K562 (cell line): ENCODE measurements at regions not wholly inside any gene's neighbourhood (a gene's known extent, or its start where the extent isn't known, plus 50 kb on each side); places are given as distances from the start of the nearest gene placed in this dataset.

ENCODE experiments used
- ATAC-seq: fragments of 200-7000 bp; cut with Tn5 transposase; 3 replicates; pipeline ENCODE4 v1.9.1; 2020; ENCODE audit warnings: moderate library complexity
- BruUV-seq: library from RNA; stranded (reverse); fragments of 400-500 nt; replicated peaks from 2 replicates; lab custom pipeline; 2021; lab: Mats Ljungman, UMichigan
- CTCF ChIA-PET: fragments of 300-600 bp; formaldehyde crosslinking; extraction: SDS; loops from one replicate; lab custom pipeline; 2021; ENCODE audit warnings: low intra/inter-chr PET ratio; lab: Yijun Ruan, JAX
- POLR2A ChIA-PET: fragments of 300-600, 350-650 bp; sonication (Branson Sonifier 250); formaldehyde crosslinking; extraction: SDS; loops from one replicate; lab custom pipeline; 2021; ENCODE audit warnings: antibody characterized with exemption, inconsistent platforms; lab: Yijun Ruan, JAX
- DNase-seq, 4 experiments: peaks; one replicate each; pipeline versions ENCODE4 v3.0.0 to v3.0.0-alpha.2; 2011 to 2018; ENCODE audit warnings: low spot score in 3 of 4, mixed read lengths in 3 of 4; ENCODE audit errors: extremely low read depth in 1 of 4
- FAIRE-seq: peaks from 2 replicates; lab custom pipeline; 2011; peaks lifted over from hg19 to GRCh38; lab: Jason Lieb, UNC
- H2AFZ ChIP-seq: 2 replicates; pipeline ENCODE4 v1.6.0; 2011; ENCODE audit warnings: low read depth, low read length, control low read depth, inconsistent platforms
- H3K27ac ChIP-seq: fragments of 200-600 bp; 3 replicates; pipeline ENCODE4 v1.8.0; 2011; ENCODE audit warnings: low read depth, mild to moderate bottlenecking, control low read depth, inconsistent platforms, low read length, moderate library complexity, mixed read lengths; ENCODE audit errors: extremely low read depth
- H3K27me3 ChIP-seq, 2 experiments: fragments of 300-600 bp in 1 of 2; 2 replicates in 1 of 2; 3 replicates in 1 of 2; pipeline versions ENCODE4 v1.6.0 to v1.8.0; 2011; ENCODE audit warnings: inconsistent platforms in 2 of 2, low read length in 2 of 2, mild to moderate bottlenecking in 1 of 2, mixed read lengths in 1 of 2, moderate library complexity in 1 of 2; ENCODE audit not compliant: control insufficient read depth in 2 of 2, insufficient read depth in 2 of 2
- H3K36me3 ChIP-seq: fragments of 300-600 bp; 3 replicates; pipeline ENCODE4 v1.8.0; 2011; ENCODE audit warnings: mild to moderate bottlenecking, low read length, inconsistent platforms; ENCODE audit not compliant: control insufficient read depth, insufficient read depth
- H3K4me1 ChIP-seq, 2 experiments: fragments of 200-600 bp in 1 of 2; replicated peaks in 1 of 2; 2 replicates in 1 of 2; 3 replicates in 1 of 2; pipeline versions ENCODE4 v1.5.1 to v1.8.0; 2011; ENCODE audit warnings: inconsistent platforms in 2 of 2, low read length in 2 of 2, mild to moderate bottlenecking in 1 of 2, mixed read lengths in 1 of 2, moderate library complexity in 1 of 2; ENCODE audit not compliant: control insufficient read depth in 2 of 2, insufficient read depth in 2 of 2
- H3K4me2 ChIP-seq: 2 replicates; pipeline ENCODE4 v1.6.1; 2011; ENCODE audit warnings: low read length, control low read depth, inconsistent platforms, mixed read lengths; ENCODE audit not compliant: insufficient read depth
- H3K4me3 ChIP-seq: fragments of 200-600 bp; sonication (generic), shearing (Covaris generic); 2 replicates; pipeline ENCODE4 v1.5.1; 2016; ENCODE audit warnings: control low read depth, inconsistent platforms
- H3K79me2 ChIP-seq: fragments of 200-600 bp; 3 replicates; pipeline ENCODE4 v1.8.0; 2011; ENCODE audit warnings: low read length, inconsistent platforms; ENCODE audit not compliant: control insufficient read depth, insufficient read depth
- H3K9ac ChIP-seq, 2 experiments: 2 replicates each; pipeline versions ENCODE4 v1.6.0 to v1.6.1; 2011; ENCODE audit warnings: low read depth in 2 of 2, low read length in 2 of 2, control low read depth in 1 of 2, inconsistent platforms in 1 of 2, mild to moderate bottlenecking in 1 of 2, mixed read lengths in 1 of 2; ENCODE audit not compliant: insufficient read depth in 1 of 2
- H3K9me1 ChIP-seq: one replicate; pipeline ENCODE4 v1.6.0; 2011; ENCODE audit warnings: inconsistent platforms, mild to moderate bottlenecking, low read length, moderate library complexity; ENCODE audit not compliant: control insufficient read depth, insufficient read depth
- H3K9me3 ChIP-seq: replicated peaks from 2 replicates; pipeline ENCODE4 v1.5.1; 2011; ENCODE audit warnings: low read depth, low read length, inconsistent platforms; ENCODE audit not compliant: control insufficient read depth, insufficient read depth
- H4K20me1 ChIP-seq: replicated peaks from 2 replicates; pipeline ENCODE4 v1.6.1; 2011; ENCODE audit warnings: low read length, inconsistent platforms, mixed read lengths; ENCODE audit not compliant: control insufficient read depth, insufficient read depth
- ASH1L ChIP-seq: fragments of 450-650 bp; IDR thresholded peaks from 2 replicates; pipeline ENCODE4 v1.6.1; 2018; ENCODE audit warnings: borderline replicate concordance, mild to moderate bottlenecking, low read depth; ENCODE audit not compliant: partially characterized antibody
- CC2D1A ChIP-seq: fragments of 450-650 bp; IDR thresholded peaks from 2 replicates; pipeline ENCODE4 v1.6.1; 2017; ENCODE audit warnings: mild to moderate bottlenecking
- FOXA3 ChIP-seq, 2 experiments: fragments of 450-650 bp in 1 of 2; sonication (generic) in 1 of 2; formaldehyde crosslinking; IDR thresholded peaks in 1 of 2; conservative IDR thresholded peaks in 1 of 2; 2 replicates each; pipeline versions ENCODE4 v1.4.0 to v1.8.0; 2020 to 2022; ENCODE audit warnings: mild to moderate bottlenecking in 2 of 2, missing genetic modification reagents in 1 of 2
- HBP1 ChIP-seq: fragments of 450-650 bp; formaldehyde crosslinking; IDR thresholded peaks from 2 replicates; pipeline ENCODE4 v1.4.0; 2022; ENCODE audit warnings: missing genetic modification characterization
- JUN ChIP-seq, 2 experiments: sonication (generic) in 1 of 2; formaldehyde crosslinking in 1 of 2; IDR thresholded peaks; 2 replicates each; pipeline versions ENCODE4 v1.6.1 to v1.8.0; 2012 to 2022; ENCODE audit warnings: borderline replicate concordance in 2 of 2, mild to moderate bottlenecking in 2 of 2, improper control_type of control experiment in 1 of 2, low read depth in 1 of 2, low read length in 1 of 2, missing genetic modification reagents in 1 of 2
- KDM1A ChIP-seq, 2 experiments: fragments of 450-650 bp; IDR thresholded peaks; 2 replicates each; pipeline ENCODE4 v1.6.1; 2016; ENCODE audit warnings: mild to moderate bottlenecking in 2 of 2
- MEIS2 ChIP-seq: fragments of 450-650 bp; IDR thresholded peaks from 2 replicates; pipeline ENCODE4 v1.6.1; 2014; ENCODE audit warnings: mild to moderate bottlenecking; ENCODE audit not compliant: partially characterized antibody
- MNT ChIP-seq, 2 experiments: fragments of 450-650 bp; conservative IDR thresholded peaks; 2 replicates each; pipeline ENCODE4 v1.6.1; 2017; ENCODE audit warnings: mild to moderate bottlenecking in 2 of 2, moderate library complexity in 2 of 2
- RBBP5 ChIP-seq: fragments of 200-600 bp; sonication (generic); IDR thresholded peaks from 2 replicates; pipeline ENCODE4 v1.6.1; 2012; ENCODE audit warnings: borderline replicate concordance, mild to moderate bottlenecking, low read length, control low read depth, inconsistent platforms; ENCODE audit not compliant: insufficient read depth, poor library complexity, severe bottlenecking
- RREB1 ChIP-seq: fragments of 250-450 bp; sonication (Bioruptor Pico); IDR thresholded peaks from 2 replicates; pipeline ENCODE4 v1.4.0; 2020
- SMARCC2 ChIP-seq: fragments of 450-650 bp; IDR thresholded peaks from 2 replicates; pipeline ENCODE4 v1.6.1; 2017; ENCODE audit warnings: antibody characterized with exemption, moderate library complexity, mild to moderate bottlenecking, low read depth
- TCF15 ChIP-seq: fragments of 250-450 bp; sonication (Bioruptor Pico); IDR thresholded peaks from 2 replicates; pipeline ENCODE4 v1.8.0; 2022; ENCODE audit warnings: moderate library complexity, mild to moderate bottlenecking, inconsistent platforms
- THRAP3 ChIP-seq: fragments of 450-650 bp; IDR thresholded peaks from 2 replicates; pipeline ENCODE4 v1.6.1; 2016; ENCODE audit warnings: mild to moderate bottlenecking, inconsistent platforms, borderline replicate concordance
- WGBS: fragments of 100-300 bp; shearing (Covaris generic); methylation state at CpG from one replicate; pipeline ENCODE4 v1.1.6; 2016; ENCODE audit warnings: low coverage, mixed read lengths; ENCODE audit not compliant: insufficient coverage; ENCODE audit errors: missing lambda C conversion rate; 5-methylcytosine and 5-hydroxymethylcytosine counted together
- in situ Hi-C: fragments of 300-500 bp; cut with MboI; formaldehyde crosslinking; loops from 4 replicates; pipeline ENCODE4 v1.15.0; 2018; ENCODE audit warnings: inconsistent platforms, mixed read lengths
- intact Hi-C: fragments of 100-400 bp; cut with micrococcal nuclease; formaldehyde crosslinking; loops from 2 replicates; pipeline ENCODE4 v1.14.2; 2022

GRCh38 chr4:160283081-160283480, 1180.2 kb downstream of the RAPGEF2 start:
- no peak overlapping the region for H3K9ac ChIP-seq
- no peaks in the 10 kb centered on the region for H3K27me3 ChIP-seq
- no TSS peak for BruUV-seq
- H3K4me2 ChIP-seq = no peak overlapping the region
- no peaks in the 10 kb centered on the region for H3K9me3 ChIP-seq
- FAIRE-seq = no peak
- H2AFZ ChIP-seq = no peak overlapping the region
- no peaks in the 10 kb centered on the region for H3K79me2 ChIP-seq
- ChIA-PET POLR2A (no interaction called here), CTCF (no interaction called here)
- H4K20me1 ChIP-seq = no peaks in the 10 kb centered on the region
- H3K4me1 ChIP-seq = no peaks in the 10 kb centered on the region
- intact Hi-C loops (no loop called here), in situ Hi-C loops (no loop called here)
- DNase-seq = no peak
- H3K4me3 ChIP-seq = no peak overlapping the region
- H3K9me1 ChIP-seq = no peaks in the 10 kb centered on the region
- no peaks in the 10 kb centered on the region for H3K36me3 ChIP-seq
- no peak for ATAC-seq
- no peak overlapping the region for H3K27ac ChIP-seq
- WGBS = no CpG with 5 or more reads among the region's 1 CpG
- TF ChIP-seq MEIS2 (no peak), RREB1 (CRISPR knock-in tag) (no peak), ASH1L (no peak), KDM1A (IDR thresholded peaks at IDR 0.05) (no peak), TCF15 (no peak), SMARCC2 (no peak), MNT (conservative IDR thresholded peaks at IDR 0.05) (no peak), RBBP5 (no peak), CC2D1A (no peak), HBP1 (CRISPR knock-in tag) (no peak), JUN (IDR thresholded peaks at IDR 0.05; ENCODE audit: borderline replicate concordance, low read depth, low read length) (no peak), JUN (CRISPR knock-in tag; IDR thresholded peaks at IDR 0.05; ENCODE audit: borderline replicate concordance) (no peak), FOXA3 (CRISPR knock-in tag; conservative IDR thresholded peaks at IDR 0.05 in 1 of 2, IDR thresholded peaks at IDR 0.05 in 1 of 2) (no peak), THRAP3 (no peak)
